Ascending aorta (tissue), 2 donors: ENCODE measurements at regions not wholly inside any gene's neighbourhood (a gene's known extent, or its start where the extent isn't known, plus 50 kb on each side); places are given as distances from the start of the nearest gene placed in this dataset.

Source experiments
- DNase-seq, 2 donors: peaks; one replicate each; pipeline ENCODE4 v3.0.0-alpha.2; 2019; ENCODE audit warnings: low spot score in 2 of 2
- H3K27ac ChIP-seq, 2 donors: fragments of 200-600 bp; sonication (generic); one replicate each; pipeline ENCODE4 v1.5.1; 2016 to 2017; ENCODE audit warnings: mild to moderate bottlenecking in 1 of 2
- H3K27me3 ChIP-seq: fragments of 200-600 bp; sonication (generic); one replicate; pipeline ENCODE4 v1.5.1; 2017
- H3K36me3 ChIP-seq, 2 donors: fragments of 200-600 bp; sonication (generic); one replicate each; pipeline ENCODE4 v1.5.1; 2016
- H3K4me1 ChIP-seq, 2 donors: fragments of 200-600 bp; sonication (generic); one replicate each; pipeline ENCODE4 v1.5.1; 2016 to 2017; ENCODE audit warnings: mild to moderate bottlenecking in 1 of 2
- H3K4me3 ChIP-seq, 2 donors: fragments of 200-600 bp; sonication (generic); one replicate each; pipeline ENCODE4 v1.5.1; 2016 to 2017; ENCODE audit warnings: mild to moderate bottlenecking in 1 of 2
- H3K9me3 ChIP-seq, 2 donors: fragments of 200-600 bp; sonication (generic); one replicate each; pipeline ENCODE4 v1.5.1; 2016
- CTCF ChIP-seq, 3 experiments: fragments of 200-600 bp in 2 of 3; fragments of 450-650 bp in 1 of 3; sonication (generic) in 2 of 3; IDR thresholded peaks; one replicate each; pipeline ENCODE4 v1.5.1; 2016 to 2019; ENCODE audit warnings: antibody characterized with exemption in 3 of 3, mild to moderate bottlenecking in 1 of 3, moderate library complexity in 1 of 3
- intact Hi-C: fragments of 100-400 bp; cut with DNase I; formaldehyde crosslinking; loops from one replicate; pipeline ENCODE4 v1.15.1; 2023

GRCh38 chr4:158995040-158995439 lies 107.8 kb upstream of the RAPGEF2 start:
- Histone ChIP-seq H3K4me1 (no peaks in the 10 kb centered on the region), H3K9me3 (no peaks in the 10 kb centered on the region), H3K4me3 (no peak overlapping the region), H3K27ac (no peak overlapping the region), H3K36me3 (no peaks in the 10 kb centered on the region), H3K27me3 (no peaks in the 10 kb centered on the region)
- no peak for TF ChIP-seq CTCF (IDR thresholded peaks at IDR 0.05)
- DNase-seq = no peak
- intact Hi-C loops = no loop called here

GRCh38 chr4:158995965-158996364 lies 106.9 kb upstream of the RAPGEF2 start:
- no peak for TF ChIP-seq CTCF (IDR thresholded peaks at IDR 0.05)
- Histone ChIP-seq H3K4me1 (no peaks in the 10 kb centered on the region), H3K9me3 (no peaks in the 10 kb centered on the region), H3K27me3 (no peaks in the 10 kb centered on the region), H3K4me3 (no peak overlapping the region), H3K27ac (no peak overlapping the region), H3K36me3 (no peaks in the 10 kb centered on the region)
- no peak for DNase-seq
- intact Hi-C loops = no loop called here

- intact Hi-C loops = no loop called here
- Histone ChIP-seq H3K36me3 (no peaks in the 10 kb centered on the region), H3K4me3 (no peak overlapping the region), H3K4me1 (no peaks in the 10 kb centered on the region), H3K9me3 (no peaks in the 10 kb centered on the region), H3K27me3 (no peaks in the 10 kb centered on the region), H3K27ac (no peak overlapping the region)
- no peak for DNase-seq
- TF ChIP-seq CTCF (IDR thresholded peaks at IDR 0.05) = no peak
These were observed 106.2 kb upstream of the RAPGEF2 start for GRCh38 chr4:158996669-158997074.

- no peaks in the 10 kb centered on the region for H3K4me1 ChIP-seq
- H3K36me3 ChIP-seq = no peaks in the 10 kb centered on the region
- no peak for DNase-seq
- no peak overlapping the region for H3K4me3 ChIP-seq
- no peak for TF ChIP-seq CTCF (IDR thresholded peaks at IDR 0.05)
- intact Hi-C loops = no loop called here
- H3K27me3 ChIP-seq = no peaks in the 10 kb centered on the region
- no peaks in the 10 kb centered on the region for H3K9me3 ChIP-seq
- H3K27ac ChIP-seq = no peak overlapping the region
These were observed 105.1 kb upstream of the RAPGEF2 start for GRCh38 chr4:158997660-158998349.

- no peak for TF ChIP-seq CTCF (IDR thresholded peaks at IDR 0.05)
- H3K27ac ChIP-seq = no peak overlapping the region
- intact Hi-C loops = no loop called here
- H3K4me1 ChIP-seq = no peaks in the 10 kb centered on the region
- no peak for DNase-seq
- H3K27me3 ChIP-seq = no peaks in the 10 kb centered on the region
- H3K36me3 ChIP-seq = no peaks in the 10 kb centered on the region
- no peak overlapping the region for H3K4me3 ChIP-seq
- H3K9me3 ChIP-seq = no peaks in the 10 kb centered on the region
These were observed 104.3 kb upstream of the RAPGEF2 start for GRCh38 chr4:158998624-158999023.
